OCI-LY7 (cell line): ENCODE measurements at regions not wholly inside any gene's neighbourhood (a gene's known extent, or its start where the extent isn't known, plus 50 kb on each side); places are given as distances from the start of the nearest gene placed in this dataset.

Experiments
- CTCF ChIP-seq: fragments of 200-600 bp; sonication (generic); conservative IDR thresholded peaks from 2 replicates; pipeline ENCODE4 v1.5.1; 2014; ENCODE audit warnings: mild to moderate bottlenecking, antibody characterized with exemption, low read length, moderate library complexity, mixed read lengths
- EZH2phosphoT487 ChIP-seq: fragments of 200-600 bp; sonication (generic); IDR thresholded peaks from 2 replicates; pipeline ENCODE4 v1.6.1; 2018; ENCODE audit warnings: low read depth, borderline replicate concordance, mild to moderate bottlenecking, mixed run types, antibody characterized with exemption, low read length, moderate library complexity, mixed read lengths

GRCh38 chr14:103192246-103192840, 69.1 kb downstream of the TNFAIP2 start:
- TF ChIP-seq CTCF (no peak), EZH2phosphoT487 (no peak)
